ENCODE measurements at regions not wholly inside any gene's neighbourhood (a gene's known extent, or its start where the extent isn't known, plus 50 kb on each side); places are given as distances from the start of the nearest gene placed in this dataset.
"Not testable (repeated sequence)": the region's sequence is repeated elsewhere in the genome, so short reads cannot be mapped to it uniquely, and the experiment has no call there.

DNA sequence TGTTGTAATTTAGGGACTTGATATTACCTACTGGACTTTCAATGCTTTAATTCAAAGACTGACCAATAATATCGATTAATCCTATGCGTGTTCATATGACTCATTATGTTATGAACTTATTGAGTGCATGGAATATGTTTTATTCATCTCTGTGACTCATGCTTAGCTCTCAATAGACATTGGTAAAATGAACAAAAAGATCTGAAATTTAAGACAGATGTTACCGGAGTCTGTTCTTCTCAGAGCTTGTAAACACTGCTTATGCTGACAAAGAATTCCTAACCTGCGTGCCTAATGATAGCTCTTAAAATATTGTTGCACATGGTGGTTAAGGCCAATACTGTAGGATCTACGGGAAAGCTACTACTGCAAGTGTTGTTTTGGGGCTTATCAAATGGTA, 131.5 kb upstream of the ACBD5 start:
- Histone ChIP-seq H3K27me3 (ENCODE audit: control insufficient read depth, insufficient read depth, low read length) (no peaks in the 10 kb centered on the region), H3K36me3 (ENCODE audit: control insufficient read depth, insufficient read depth, low read length) (no peaks in the 10 kb centered on the region), H3K4me3 (ENCODE audit: low read depth in 2 of 2, low read length in 2 of 2) (no peak overlapping the region), H3K9me3 (ENCODE audit: control insufficient read depth, insufficient read depth, low read depth, low read length) (no peaks in the 10 kb centered on the region), H3K27ac (ENCODE audit: low read length) (no peak overlapping the region), H3K4me1 (ENCODE audit: control insufficient read depth, insufficient read depth, low read length) (no peaks in the 10 kb centered on the region)
- TF ChIP-seq, protein P1, sequence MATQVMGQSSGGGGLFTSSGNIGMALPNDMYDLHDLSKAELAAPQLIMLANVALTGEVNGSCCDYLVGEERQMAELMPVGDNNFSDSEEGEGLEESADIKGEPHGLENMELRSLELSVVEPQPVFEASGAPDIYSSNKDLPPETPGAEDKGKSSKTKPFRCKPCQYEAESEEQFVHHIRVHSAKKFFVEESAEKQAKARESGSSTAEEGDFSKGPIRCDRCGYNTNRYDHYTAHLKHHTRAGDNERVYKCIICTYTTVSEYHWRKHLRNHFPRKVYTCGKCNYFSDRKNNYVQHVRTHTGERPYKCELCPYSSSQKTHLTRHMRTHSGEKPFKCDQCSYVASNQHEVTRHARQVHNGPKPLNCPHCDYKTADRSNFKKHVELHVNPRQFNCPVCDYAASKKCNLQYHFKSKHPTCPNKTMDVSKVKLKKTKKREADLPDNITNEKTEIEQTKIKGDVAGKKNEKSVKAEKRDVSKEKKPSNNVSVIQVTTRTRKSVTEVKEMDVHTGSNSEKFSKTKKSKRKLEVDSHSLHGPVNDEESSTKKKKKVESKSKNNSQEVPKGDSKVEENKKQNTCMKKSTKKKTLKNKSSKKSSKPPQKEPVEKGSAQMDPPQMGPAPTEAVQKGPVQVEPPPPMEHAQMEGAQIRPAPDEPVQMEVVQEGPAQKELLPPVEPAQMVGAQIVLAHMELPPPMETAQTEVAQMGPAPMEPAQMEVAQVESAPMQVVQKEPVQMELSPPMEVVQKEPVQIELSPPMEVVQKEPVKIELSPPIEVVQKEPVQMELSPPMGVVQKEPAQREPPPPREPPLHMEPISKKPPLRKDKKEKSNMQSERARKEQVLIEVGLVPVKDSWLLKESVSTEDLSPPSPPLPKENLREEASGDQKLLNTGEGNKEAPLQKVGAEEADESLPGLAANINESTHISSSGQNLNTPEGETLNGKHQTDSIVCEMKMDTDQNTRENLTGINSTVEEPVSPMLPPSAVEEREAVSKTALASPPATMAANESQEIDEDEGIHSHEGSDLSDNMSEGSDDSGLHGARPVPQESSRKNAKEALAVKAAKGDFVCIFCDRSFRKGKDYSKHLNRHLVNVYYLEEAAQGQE (IDR thresholded peaks at IDR 0.05; ENCODE audit: insufficient read depth in 1 of 2, low read depth in 2 of 2, low read length in 1 of 2) = no peak
- TF ChIP-seq, protein P2, sequence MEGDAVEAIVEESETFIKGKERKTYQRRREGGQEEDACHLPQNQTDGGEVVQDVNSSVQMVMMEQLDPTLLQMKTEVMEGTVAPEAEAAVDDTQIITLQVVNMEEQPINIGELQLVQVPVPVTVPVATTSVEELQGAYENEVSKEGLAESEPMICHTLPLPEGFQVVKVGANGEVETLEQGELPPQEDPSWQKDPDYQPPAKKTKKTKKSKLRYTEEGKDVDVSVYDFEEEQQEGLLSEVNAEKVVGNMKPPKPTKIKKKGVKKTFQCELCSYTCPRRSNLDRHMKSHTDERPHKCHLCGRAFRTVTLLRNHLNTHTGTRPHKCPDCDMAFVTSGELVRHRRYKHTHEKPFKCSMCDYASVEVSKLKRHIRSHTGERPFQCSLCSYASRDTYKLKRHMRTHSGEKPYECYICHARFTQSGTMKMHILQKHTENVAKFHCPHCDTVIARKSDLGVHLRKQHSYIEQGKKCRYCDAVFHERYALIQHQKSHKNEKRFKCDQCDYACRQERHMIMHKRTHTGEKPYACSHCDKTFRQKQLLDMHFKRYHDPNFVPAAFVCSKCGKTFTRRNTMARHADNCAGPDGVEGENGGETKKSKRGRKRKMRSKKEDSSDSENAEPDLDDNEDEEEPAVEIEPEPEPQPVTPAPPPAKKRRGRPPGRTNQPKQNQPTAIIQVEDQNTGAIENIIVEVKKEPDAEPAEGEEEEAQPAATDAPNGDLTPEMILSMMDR (IDR thresholded peaks at IDR 0.05) = no peak
- TF ChIP-seq SIN3A (IDR thresholded peaks at IDR 0.05; ENCODE audit: borderline replicate concordance, insufficient read depth, low read depth, low read length) (no peak), POLR2AphosphoS5 (IDR thresholded peaks at IDR 0.05; ENCODE audit: low read depth, low read length) (no peak), TCF7L2 (IDR thresholded peaks at IDR 0.05; ENCODE audit: low read depth, low read length) (no peak)
- ATAC-seq (no peak), DNase-seq (ENCODE audit: low read depth, low spot score) (no peak)
- ChIA-PET POLR2A (interaction anchor here (0.6 kb wide), 1 partner anchor 186 kb away, joined by 3 read pairs; no protein-coding TSS in a partner anchor), CTCF (no interaction called here)
- in situ Hi-C loops (cut with HindIII; ENCODE audit: low pct_unique_long_range_greater_than_20kb, low sequenced_read_pairs) = no loop called here
- intact Hi-C loops (cut with micrococcal nuclease; ENCODE audit: unreplicated experiment) = no loop called here
- BruUV-seq (replicated peaks) = no TSS peak

DNA sequence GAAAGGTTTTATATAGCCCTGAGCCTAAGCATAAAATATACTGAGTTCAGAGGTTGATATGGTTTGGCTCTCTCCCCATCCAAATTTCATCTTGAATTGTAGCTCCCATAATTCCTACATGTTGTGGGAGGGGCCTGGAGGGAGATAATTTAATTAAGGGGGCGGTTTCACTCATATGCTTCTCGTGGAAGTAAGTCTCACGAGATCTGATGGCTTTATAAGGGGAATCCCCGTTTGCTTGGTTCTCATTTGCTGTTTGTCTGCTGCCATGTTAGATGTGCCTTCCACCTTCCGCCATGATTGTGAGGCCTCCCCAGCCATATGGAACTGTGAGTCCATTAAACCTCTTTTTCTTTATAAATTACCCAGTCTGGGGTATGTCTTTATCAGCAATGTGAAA, 130.8 kb upstream of the ACBD5 start:
- not testable (repeated sequence) for ATAC-seq
- CTCF ChIA-PET = interaction anchor here (0.7 kb wide), 1 partner anchor 10 kb away, joined by 8 read pairs; no protein-coding TSS in a partner anchor

DNA sequence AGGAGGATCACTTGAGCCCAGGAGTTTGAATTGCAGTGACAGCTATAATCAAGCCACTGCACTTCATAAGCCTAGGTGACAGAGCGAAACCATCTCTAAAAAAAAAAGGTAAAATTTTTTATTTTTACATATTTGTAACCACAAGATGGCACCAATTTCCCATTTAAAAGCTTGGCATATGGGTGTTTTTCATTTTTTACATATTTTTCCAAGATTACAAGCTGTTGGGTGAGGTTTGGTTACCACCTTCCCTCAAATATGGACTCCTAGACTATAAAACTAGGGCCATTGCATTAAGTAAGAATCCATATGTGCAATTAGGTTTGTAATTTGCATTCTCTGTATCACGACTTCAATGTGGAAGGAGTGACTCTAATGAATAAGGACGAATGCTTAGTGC, 129.3 kb upstream of the ACBD5 start:
- ChIA-PET POLR2A (no interaction called here), CTCF (no interaction called here)
- in situ Hi-C loops (cut with HindIII; ENCODE audit: low pct_unique_long_range_greater_than_20kb, low sequenced_read_pairs) = no loop called here
- ATAC-seq = no peak
- H3K36me3 ChIP-seq (ENCODE audit: control insufficient read depth, insufficient read depth, low read length) = no peaks in the 10 kb centered on the region
- no peak overlapping the region for H3K27ac ChIP-seq (ENCODE audit: low read length)
- TF ChIP-seq, protein P2 (IDR thresholded peaks at IDR 0.05) = peak; percentile 36
- TF ChIP-seq POLR2AphosphoS5 (IDR thresholded peaks at IDR 0.05; ENCODE audit: low read depth, low read length) (no peak), TCF7L2 (IDR thresholded peaks at IDR 0.05; ENCODE audit: low read depth, low read length) (no peak)
- TF ChIP-seq, protein P1 (IDR thresholded peaks at IDR 0.05; ENCODE audit: insufficient read depth in 1 of 2, low read depth in 2 of 2, low read length in 1 of 2) = no peak
- H3K4me1 ChIP-seq (ENCODE audit: control insufficient read depth, insufficient read depth, low read length) = no peaks in the 10 kb centered on the region
- no peak overlapping the region for H3K4me3 ChIP-seq (ENCODE audit: low read depth in 2 of 2, low read length in 2 of 2)
- no TSS peak for BruUV-seq (replicated peaks)
- intact Hi-C loops (cut with micrococcal nuclease; ENCODE audit: unreplicated experiment) = no loop called here
- no peaks in the 10 kb centered on the region for H3K27me3 ChIP-seq (ENCODE audit: control insufficient read depth, insufficient read depth, low read length)
- no peak for DNase-seq (ENCODE audit: low read depth, low spot score)
- no peaks in the 10 kb centered on the region for H3K9me3 ChIP-seq (ENCODE audit: control insufficient read depth, insufficient read depth, low read depth, low read length)

More for the DNA sequence above, 130.8 kb upstream of the ACBD5 start:
- H3K27me3 ChIP-seq (ENCODE audit: control insufficient read depth, insufficient read depth, low read length); POLR2A ChIA-PET; BruUV-seq (replicated peaks); intact Hi-C loops (cut with micrococcal nuclease; ENCODE audit: unreplicated experiment); H3K36me3 ChIP-seq (ENCODE audit: control insufficient read depth, insufficient read depth, low read length); DNase-seq (ENCODE audit: low read depth, low spot score); H3K4me3 ChIP-seq (ENCODE audit: low read depth in 2 of 2, low read length in 2 of 2); H3K9me3 ChIP-seq (ENCODE audit: control insufficient read depth, insufficient read depth, low read depth, low read length); H3K27ac ChIP-seq (ENCODE audit: low read length); H3K4me1 ChIP-seq (ENCODE audit: control insufficient read depth, insufficient read depth, low read length); in situ Hi-C loops (cut with HindIII; ENCODE audit: low pct_unique_long_range_greater_than_20kb, low sequenced_read_pairs): not testable (repeated sequence)
